GM21737 (cell line): ENCODE measurements at regions not wholly inside any gene's neighbourhood (a gene's known extent, or its start where the extent isn't known, plus 50 kb on each side); places are given as distances from the start of the nearest gene placed in this dataset.
"Not testable (repeated sequence)": the region's sequence is repeated elsewhere in the genome, so short reads cannot be mapped to it uniquely, and the experiment has no call there.

Experiments used
- ATAC-seq: cut with Tn5 transposase; IDR thresholded peaks from one replicate; pipeline ENCODE4 v1.9.1; 2021; ENCODE audit warnings: mild to moderate bottlenecking, moderate library complexity; ENCODE audit not compliant: unreplicated experiment

DNA sequence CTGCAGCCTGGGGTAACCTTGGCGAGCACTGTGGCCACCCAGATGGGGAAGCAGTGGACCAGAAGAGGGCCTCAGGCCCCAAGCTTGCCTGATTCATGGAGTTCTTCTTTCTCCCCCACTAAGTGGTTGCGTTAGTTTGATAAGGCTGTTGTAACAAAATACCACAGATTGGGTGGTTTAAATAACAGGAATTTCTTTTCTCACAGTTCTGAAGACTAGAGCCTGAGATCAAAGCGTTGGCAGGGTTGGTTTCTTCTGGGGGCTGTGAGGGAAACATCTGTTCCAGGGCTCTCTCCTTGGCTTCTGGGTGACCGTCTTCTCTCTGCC is 105.7 kb upstream of the GATB start:
- no peak for ATAC-seq

DNA sequence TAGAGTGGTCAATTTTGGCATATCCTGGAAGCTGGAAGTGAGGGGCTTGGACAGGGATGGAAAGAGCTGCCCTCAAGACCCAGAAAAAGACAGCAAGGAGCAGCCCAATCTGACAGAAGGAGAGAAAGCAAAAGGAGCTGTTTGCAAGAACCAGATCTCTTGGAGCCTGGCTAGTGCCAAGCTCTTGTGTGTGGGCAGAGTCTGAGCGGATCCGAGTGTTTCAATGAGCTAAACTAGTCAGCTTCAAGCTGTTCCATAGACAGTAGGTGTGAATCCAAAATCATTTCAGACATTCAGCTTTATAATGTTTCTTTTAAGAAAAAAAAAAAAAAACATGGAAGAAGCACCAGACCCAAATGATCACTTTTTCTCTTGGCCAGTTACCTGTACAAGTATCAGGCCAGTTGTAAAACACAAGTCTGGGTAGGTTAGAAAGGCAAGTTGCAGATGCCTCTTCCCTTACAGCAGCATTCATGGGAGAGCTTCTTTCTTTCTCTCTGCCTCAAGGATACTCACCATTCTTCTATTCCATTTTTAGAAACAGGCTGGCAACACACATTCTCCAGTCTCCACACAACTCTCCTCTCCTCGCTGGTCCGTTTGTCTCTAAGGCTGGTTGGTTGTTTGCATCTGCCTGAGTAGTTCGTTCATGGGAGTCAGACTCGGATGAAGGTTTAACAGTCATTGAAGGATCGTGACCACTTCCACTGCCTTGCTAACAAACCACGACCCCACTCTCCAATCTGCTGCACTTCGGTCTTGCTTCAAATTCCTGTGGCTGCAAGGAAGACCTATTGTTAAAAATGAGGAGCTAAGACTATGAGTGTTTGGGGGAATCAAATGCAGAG is 105.2 kb upstream of the GATB start:
- no peak for ATAC-seq

DNA sequence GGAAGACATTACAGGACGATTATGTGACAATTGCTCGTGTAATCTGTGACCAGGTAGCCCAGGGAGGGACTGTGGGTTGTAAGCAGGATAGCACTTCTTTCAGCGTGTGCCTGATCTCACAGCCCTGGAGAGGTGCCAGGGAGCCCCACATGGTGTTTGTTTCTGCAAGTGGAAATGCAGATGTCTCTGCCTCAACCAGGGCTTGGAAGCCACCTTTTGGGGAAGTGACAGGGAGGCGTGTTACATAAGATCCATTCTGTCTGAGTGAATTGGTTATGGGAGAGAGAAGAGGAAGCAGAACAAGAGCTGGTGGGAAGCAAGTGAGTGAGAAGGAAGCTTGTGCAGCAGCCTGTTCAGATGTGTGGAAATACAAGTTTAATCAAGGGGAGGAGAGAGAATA is 104.5 kb upstream of the GATB start:
- ATAC-seq: no peak

- ATAC-seq: no peak
Observed at GRCh38 chr4:151864068-151864467, 103.3 kb upstream of the GATB start.

DNA sequence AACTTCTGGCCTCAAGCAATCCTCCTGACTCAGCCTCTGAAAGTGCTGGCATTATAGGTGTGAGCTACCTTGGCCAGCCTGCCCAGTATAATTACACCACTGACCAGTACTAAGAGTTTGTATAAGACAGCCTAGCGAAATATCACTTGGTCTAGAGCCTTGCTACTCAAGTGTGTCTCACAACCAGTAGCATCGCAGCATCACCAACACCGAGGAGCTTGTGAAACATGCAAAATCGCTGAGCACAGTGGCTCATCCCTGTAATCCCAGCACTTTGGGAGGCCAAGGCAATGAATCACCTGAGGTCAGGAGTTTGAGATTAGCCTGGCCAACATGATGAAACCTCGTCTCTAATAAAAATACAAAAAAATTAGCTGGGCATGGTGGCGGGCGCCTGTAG is 102.0 kb upstream of the GATB start:
- ATAC-seq: no peak

GRCh38 chr4:151860561-151861093 is 99.8 kb upstream of the GATB start:
- no peak for ATAC-seq

GRCh38 chr4:151859641-151860040 is 98.8 kb upstream of the GATB start:
- no peak for ATAC-seq

DNA sequence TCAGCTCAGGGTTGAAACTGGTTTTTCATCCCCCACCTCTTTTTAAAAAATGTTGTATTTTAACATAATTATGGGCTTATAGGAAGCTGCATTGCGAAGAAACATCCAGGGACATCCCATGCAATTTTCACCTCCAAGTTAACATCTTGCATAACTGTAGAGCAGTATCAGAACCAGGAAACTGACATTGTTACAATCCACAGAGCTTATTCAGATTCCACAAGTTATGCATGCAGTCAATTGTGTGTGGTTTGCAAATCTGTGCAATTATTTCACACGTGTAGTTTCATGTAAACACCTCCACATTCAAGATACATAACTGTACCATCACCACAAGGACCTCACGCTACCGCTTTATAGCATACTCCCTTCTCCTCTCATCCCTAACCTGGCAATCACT is 97.5 kb upstream of the GATB start:
- no peak for ATAC-seq

DNA sequence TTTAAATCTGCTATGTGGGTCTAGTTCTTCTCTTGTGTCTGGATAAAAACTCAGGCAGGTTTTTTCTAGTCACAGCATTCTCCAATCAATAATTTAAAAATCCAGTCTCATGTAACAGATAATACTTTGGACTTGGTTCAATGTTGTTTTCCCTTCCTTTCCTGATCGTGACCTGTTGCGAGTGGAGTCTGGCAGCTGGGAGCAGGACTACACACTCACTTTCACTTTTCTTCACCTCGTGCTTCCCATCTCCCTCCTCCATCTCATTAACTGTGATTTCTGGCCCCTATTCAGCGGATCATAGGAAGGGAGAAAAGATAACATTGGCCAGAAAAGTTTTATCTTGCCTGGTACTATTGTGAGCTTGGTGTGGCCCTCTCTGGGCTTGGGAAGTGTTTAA is 96.6 kb upstream of the GATB start:
- no peak for ATAC-seq

GRCh38 chr4:151855747-151856146 is 94.9 kb upstream of the GATB start:
- ATAC-seq: no peak

- ATAC-seq: no peak
Observed at GRCh38 chr4:151854731-151855130, 93.9 kb upstream of the GATB start.

- no peak for ATAC-seq
Observed at GRCh38 chr4:151853034-151853433, 92.2 kb upstream of the GATB start.

- ATAC-seq: no peak
Observed at GRCh38 chr4:151852202-151852601, 91.4 kb upstream of the GATB start.

- ATAC-seq: no peak
Observed at GRCh38 chr4:151851354-151851753, 90.5 kb upstream of the GATB start.

DNA sequence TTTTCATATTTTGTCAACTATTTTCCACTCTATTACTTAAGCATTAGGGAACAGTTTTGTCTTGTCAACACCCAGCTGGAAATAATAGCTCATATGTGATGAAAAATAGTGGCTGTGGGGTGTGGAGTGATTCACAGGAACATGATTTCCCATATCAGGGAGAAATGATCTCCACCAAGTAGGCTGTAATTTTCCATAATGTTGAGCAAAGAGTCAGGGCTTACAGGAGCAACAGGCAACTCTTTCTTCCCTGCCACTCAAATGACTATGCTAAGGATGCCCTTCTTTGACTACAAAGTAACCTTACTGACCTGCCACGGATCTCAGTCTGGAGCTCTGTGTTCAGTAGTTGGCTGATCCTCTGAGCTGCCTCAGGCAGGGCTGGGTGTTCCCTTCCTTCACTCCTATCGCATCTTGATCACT is 90.0 kb upstream of the GATB start:
- no peak for ATAC-seq

DNA sequence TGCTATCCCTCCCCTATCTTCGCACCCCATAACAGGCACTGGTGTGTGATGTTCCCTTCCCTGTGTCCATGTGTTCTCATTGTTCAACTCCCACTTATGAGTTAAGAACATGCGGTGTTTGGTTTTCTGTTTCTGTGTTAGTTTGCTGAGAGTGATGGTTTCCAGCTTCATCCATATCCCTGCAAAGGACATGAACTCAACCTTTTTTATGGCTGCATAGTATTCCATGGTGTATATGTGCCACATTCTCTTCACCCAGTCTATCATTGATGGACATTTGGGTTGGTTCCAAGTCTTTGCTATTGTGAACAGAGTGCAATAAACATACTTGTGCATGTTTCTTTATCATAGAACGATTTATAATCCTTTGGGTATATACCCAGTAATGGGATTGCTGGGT is 84.7 kb upstream of the GATB start:
- not testable (repeated sequence) for ATAC-seq

DNA sequence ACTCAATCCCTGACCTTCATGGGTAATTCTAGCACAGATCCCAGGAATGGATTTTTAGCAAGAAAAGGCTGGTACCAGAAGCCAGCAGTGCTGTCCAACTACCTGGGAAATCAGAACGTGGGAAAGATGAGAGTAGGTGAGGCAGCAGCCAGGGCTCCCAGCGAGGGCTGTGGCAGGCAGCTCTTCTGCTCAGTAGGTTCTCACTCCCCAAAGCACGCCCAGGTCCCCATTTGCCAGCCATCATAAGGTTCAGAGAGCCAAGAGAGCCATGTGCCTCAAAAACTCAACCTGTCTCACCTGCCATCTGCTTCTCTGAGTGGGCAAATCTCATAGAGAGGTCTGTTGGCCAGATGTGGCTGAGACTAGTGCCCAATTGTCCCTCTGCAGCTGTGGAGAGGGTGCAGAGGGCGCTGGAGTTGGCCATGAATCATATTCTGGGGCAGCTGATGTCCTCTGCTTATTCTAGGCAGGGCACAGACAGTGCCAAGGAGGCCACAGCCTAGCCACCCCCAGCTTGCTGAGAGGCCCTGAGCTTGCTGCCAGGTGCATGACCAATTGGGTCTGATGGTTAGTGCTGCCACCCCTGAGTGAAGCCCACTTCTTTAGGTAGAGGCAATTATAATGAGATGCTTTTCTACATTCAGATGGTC is 81.7 kb upstream of the GATB start:
- no peak for ATAC-seq

- ATAC-seq: no peak
Observed at GRCh38 chr4:151841107-151841506, 80.3 kb upstream of the GATB start.

- no peak for ATAC-seq
Observed at GRCh38 chr4:151835467-151835866, 74.7 kb upstream of the GATB start.

DNA sequence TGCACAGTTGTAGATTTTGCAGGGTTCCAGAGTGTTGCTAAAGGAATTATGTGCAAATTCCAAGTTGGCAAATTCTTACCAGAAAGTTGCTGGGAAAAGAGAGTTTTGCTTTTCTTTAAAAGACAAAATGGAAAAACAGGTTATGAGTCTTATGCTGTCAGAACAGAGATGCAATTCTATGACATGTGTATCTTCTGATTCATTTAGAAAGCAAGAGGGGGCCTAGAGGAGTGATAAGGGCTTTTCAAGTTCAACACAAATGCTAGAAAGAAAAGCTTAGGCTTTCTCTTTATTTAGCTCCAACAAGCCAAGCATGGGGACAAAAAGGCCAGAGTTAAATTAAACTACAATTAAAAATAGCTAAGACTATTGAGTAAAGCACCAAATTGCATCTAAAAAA is 72.4 kb upstream of the GATB start:
- no peak for ATAC-seq

GRCh38 chr4:151831526-151831925 is 70.7 kb upstream of the GATB start:
- no peak for ATAC-seq

GRCh38 chr4:151830168-151830567 is 69.4 kb upstream of the GATB start:
- ATAC-seq: no peak
